ENCODE measurements at regions not wholly inside any gene's neighbourhood (a gene's known extent, or its start where the extent isn't known, plus 50 kb on each side); places are given as distances from the start of the nearest gene placed in this dataset.

- ATAC-seq (no peak), DNase-seq (no peak)
- Histone ChIP-seq H3K9me3 (no peaks in the 10 kb centered on the region), H3K27me3 (no peaks in the 10 kb centered on the region), H3K36me3 (no peaks in the 10 kb centered on the region), H3K4me1 (no peaks in the 10 kb centered on the region), H3K4me3 (no peak overlapping the region), H3K27ac (no peak overlapping the region)
- intact Hi-C loops (cut with DNase I; ENCODE audit: low total_unique reads) = no loop called here
- in situ Hi-C loops (cut with MboI; ENCODE audit: low sequenced_read_pairs in 4 of 4) = no loop called here
- TF ChIP-seq POLR2A (IDR thresholded peaks at IDR 0.05) (no peak), CTCF (IDR thresholded peaks at IDR 0.05 in 4 of 5, conservative IDR thresholded peaks at IDR 0.05 in 1 of 5) (no peak)
Measured at GRCh38 chr21:16945580-16945979, 567.3 kb upstream of the CXADR start.

GRCh38 chr21:16956824-16957223 is 556.0 kb upstream of the CXADR start:
- no peaks in the 10 kb centered on the region for H3K36me3 ChIP-seq
- intact Hi-C loops (cut with DNase I; ENCODE audit: low total_unique reads) = no loop called here
- no peaks in the 10 kb centered on the region for H3K27me3 ChIP-seq
- H3K4me3 ChIP-seq = no peak overlapping the region
- no peak for DNase-seq
- no peak for ATAC-seq
- no peak overlapping the region for H3K27ac ChIP-seq
- in situ Hi-C loops (cut with MboI; ENCODE audit: low sequenced_read_pairs in 4 of 4) = no loop called here
- TF ChIP-seq POLR2A (IDR thresholded peaks at IDR 0.05) (no peak), CTCF (IDR thresholded peaks at IDR 0.05 in 4 of 5, conservative IDR thresholded peaks at IDR 0.05 in 1 of 5) (no peak)
- no peaks in the 10 kb centered on the region for H3K9me3 ChIP-seq
- no peaks in the 10 kb centered on the region for H3K4me1 ChIP-seq

- Histone ChIP-seq H3K36me3 (no peaks in the 10 kb centered on the region), H3K27me3 (no peaks in the 10 kb centered on the region), H3K27ac (no peak overlapping the region), H3K9me3 (no peaks in the 10 kb centered on the region), H3K4me1 (no peaks in the 10 kb centered on the region), H3K4me3 (no peak overlapping the region)
- TF ChIP-seq CTCF (IDR thresholded peaks at IDR 0.05 in 4 of 5, conservative IDR thresholded peaks at IDR 0.05 in 1 of 5) (no peak), POLR2A (IDR thresholded peaks at IDR 0.05) (no peak)
- intact Hi-C loops (cut with DNase I; ENCODE audit: low total_unique reads) (no loop called here), in situ Hi-C loops (cut with MboI; ENCODE audit: low sequenced_read_pairs in 4 of 4) (no loop called here)
- ATAC-seq = no peak
- DNase-seq = no peak
Measured at GRCh38 chr21:16965424-16965823, 547.4 kb upstream of the CXADR start.

GRCh38 chr21:16968436-16968835 is 544.4 kb upstream of the CXADR start:
- intact Hi-C loops (cut with DNase I; ENCODE audit: low total_unique reads) (no loop called here), in situ Hi-C loops (cut with MboI; ENCODE audit: low sequenced_read_pairs in 4 of 4) (no loop called here)
- Histone ChIP-seq H3K9me3 (no peaks in the 10 kb centered on the region), H3K4me1 (no peaks in the 10 kb centered on the region), H3K36me3 (no peaks in the 10 kb centered on the region), H3K27me3 (no peaks in the 10 kb centered on the region), H3K27ac (no peak overlapping the region), H3K4me3 (no peak overlapping the region)
- TF ChIP-seq POLR2A (IDR thresholded peaks at IDR 0.05) (no peak), CTCF (IDR thresholded peaks at IDR 0.05 in 4 of 5, conservative IDR thresholded peaks at IDR 0.05 in 1 of 5) (no peak)
- ATAC-seq = no peak
- DNase-seq = no peak

- no peak for ATAC-seq
Measured at GRCh38 chr21:16969636-16970035, 543.2 kb upstream of the CXADR start.

More at GRCh38 chr21:16969636-16970035, 543.2 kb upstream of the CXADR start:
- Histone ChIP-seq H3K9me3 (no peaks in the 10 kb centered on the region), H3K36me3 (no peaks in the 10 kb centered on the region), H3K27me3 (no peaks in the 10 kb centered on the region), H3K4me1 (no peaks in the 10 kb centered on the region), H3K27ac (no peak overlapping the region), H3K4me3 (no peak overlapping the region)
- in situ Hi-C loops (cut with MboI; ENCODE audit: low sequenced_read_pairs in 4 of 4) (no loop called here), intact Hi-C loops (cut with DNase I; ENCODE audit: low total_unique reads) (no loop called here)
- DNase-seq = no peak
- TF ChIP-seq POLR2A (IDR thresholded peaks at IDR 0.05) (no peak), CTCF (IDR thresholded peaks at IDR 0.05 in 4 of 5, conservative IDR thresholded peaks at IDR 0.05 in 1 of 5) (no peak)

Measured in gastrocnemius medialis (tissue), 4 donors.